Vagina (tissue), 2 donors: ENCODE measurements at regions not wholly inside any gene's neighbourhood (a gene's known extent, or its start where the extent isn't known, plus 50 kb on each side); places are given as distances from the start of the nearest gene placed in this dataset.

ENCODE experiments used
- POLR2AphosphoS5 ChIP-seq, 2 donors: sonication (generic); formaldehyde crosslinking; IDR thresholded peaks; one replicate each; pipeline ENCODE4 v1.9.0; 2017; ENCODE audit warnings: antibody characterized with exemption in 2 of 2, mild to moderate bottlenecking in 2 of 2, low read depth in 1 of 2; ENCODE audit not compliant: insufficient read depth in 1 of 2
- TF ChIP-seq, protein P1 (sequence below), 3 experiments: fragments of 450-650 bp in 2 of 3; fragments of 200-600 bp in 1 of 3; sonication (generic) in 1 of 3; IDR thresholded peaks; one replicate each; pipeline ENCODE4 v1.5.1; 2017 to 2019; ENCODE audit warnings: antibody characterized with exemption in 3 of 3, mild to moderate bottlenecking in 2 of 3, moderate library complexity in 2 of 3

- TF ChIP-seq, protein P1, sequence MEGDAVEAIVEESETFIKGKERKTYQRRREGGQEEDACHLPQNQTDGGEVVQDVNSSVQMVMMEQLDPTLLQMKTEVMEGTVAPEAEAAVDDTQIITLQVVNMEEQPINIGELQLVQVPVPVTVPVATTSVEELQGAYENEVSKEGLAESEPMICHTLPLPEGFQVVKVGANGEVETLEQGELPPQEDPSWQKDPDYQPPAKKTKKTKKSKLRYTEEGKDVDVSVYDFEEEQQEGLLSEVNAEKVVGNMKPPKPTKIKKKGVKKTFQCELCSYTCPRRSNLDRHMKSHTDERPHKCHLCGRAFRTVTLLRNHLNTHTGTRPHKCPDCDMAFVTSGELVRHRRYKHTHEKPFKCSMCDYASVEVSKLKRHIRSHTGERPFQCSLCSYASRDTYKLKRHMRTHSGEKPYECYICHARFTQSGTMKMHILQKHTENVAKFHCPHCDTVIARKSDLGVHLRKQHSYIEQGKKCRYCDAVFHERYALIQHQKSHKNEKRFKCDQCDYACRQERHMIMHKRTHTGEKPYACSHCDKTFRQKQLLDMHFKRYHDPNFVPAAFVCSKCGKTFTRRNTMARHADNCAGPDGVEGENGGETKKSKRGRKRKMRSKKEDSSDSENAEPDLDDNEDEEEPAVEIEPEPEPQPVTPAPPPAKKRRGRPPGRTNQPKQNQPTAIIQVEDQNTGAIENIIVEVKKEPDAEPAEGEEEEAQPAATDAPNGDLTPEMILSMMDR (IDR thresholded peaks at IDR 0.05), result no peak
- no peak for TF ChIP-seq POLR2AphosphoS5 (IDR thresholded peaks at IDR 0.05; ENCODE audit: insufficient read depth in 1 of 2, low read depth in 1 of 2)
These were observed 180.4 kb downstream of the OR13H1 start for GRCh38 chrX:131724292-131724691.
